COLO668 (cell line): ENCODE measurements at regions not wholly inside any gene's neighbourhood (a gene's known extent, or its start where the extent isn't known, plus 50 kb on each side); places are given as distances from the start of the nearest gene placed in this dataset.

Source experiments
- DNase-seq: peaks from one replicate; lab custom pipeline; 2025; ENCODE audit not compliant: unreplicated experiment; lab: John Stamatoyannopoulos, UW

DNA sequence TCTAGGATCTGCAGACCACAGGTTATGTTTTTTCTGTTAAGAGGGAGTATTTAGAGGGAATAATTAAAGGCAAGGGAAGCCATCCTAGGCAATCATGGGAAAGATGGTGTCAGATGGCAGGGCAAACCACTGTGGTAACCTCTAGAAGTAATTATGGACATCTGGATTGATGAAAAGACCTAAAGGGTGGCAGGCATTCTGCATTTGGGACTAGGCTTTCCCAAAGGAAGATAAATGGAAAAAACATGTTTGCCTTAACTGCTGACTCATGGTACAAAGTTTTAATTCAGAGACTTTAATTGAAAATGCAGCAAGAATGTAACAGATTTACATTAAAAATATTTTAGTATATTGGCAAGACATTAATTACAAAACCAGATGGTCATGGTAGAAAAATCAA is 88.1 kb downstream of the TMEM30B start:
- DNase-seq: no peak

DNA sequence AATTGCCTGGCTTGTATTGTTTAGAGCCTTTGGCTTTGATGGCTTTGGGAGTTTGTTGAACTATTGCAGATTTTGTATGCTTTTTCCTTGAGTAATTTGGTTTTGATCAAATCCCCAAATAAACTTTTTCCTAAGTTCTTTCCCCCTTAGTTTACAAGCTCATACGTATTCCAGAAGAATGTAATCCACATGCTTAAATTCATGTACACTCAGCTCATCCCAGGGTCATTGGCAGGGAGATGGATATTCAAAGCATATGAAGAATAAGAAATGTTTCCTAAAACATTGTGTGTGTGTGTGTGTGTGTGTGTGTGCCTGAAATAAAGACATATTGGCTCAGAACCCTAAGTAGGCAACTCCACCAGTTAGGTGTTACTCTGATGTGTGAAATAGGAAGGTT is 89.4 kb downstream of the TMEM30B start:
- DNase-seq: no peak

DNA sequence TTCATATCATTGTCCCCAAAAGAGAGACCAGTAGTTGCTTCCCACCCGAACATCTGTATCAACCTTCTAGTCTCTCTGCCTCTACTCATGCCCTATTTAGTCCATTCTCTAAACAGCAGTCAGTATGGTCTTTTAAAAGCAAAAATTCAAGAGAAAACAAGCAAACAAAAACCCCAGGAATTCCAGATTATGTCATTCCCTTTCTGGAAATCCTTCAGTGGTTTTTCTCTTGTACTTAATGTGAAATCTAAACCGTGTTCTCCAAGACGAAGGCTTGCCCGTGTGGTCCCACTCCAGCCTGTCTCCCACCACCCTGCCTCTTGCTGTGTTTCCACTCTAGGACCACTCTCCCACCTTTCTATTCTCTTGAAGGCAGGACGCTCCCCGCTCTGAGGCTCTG is 90.8 kb downstream of the TMEM30B start:
- no peak for DNase-seq

DNA sequence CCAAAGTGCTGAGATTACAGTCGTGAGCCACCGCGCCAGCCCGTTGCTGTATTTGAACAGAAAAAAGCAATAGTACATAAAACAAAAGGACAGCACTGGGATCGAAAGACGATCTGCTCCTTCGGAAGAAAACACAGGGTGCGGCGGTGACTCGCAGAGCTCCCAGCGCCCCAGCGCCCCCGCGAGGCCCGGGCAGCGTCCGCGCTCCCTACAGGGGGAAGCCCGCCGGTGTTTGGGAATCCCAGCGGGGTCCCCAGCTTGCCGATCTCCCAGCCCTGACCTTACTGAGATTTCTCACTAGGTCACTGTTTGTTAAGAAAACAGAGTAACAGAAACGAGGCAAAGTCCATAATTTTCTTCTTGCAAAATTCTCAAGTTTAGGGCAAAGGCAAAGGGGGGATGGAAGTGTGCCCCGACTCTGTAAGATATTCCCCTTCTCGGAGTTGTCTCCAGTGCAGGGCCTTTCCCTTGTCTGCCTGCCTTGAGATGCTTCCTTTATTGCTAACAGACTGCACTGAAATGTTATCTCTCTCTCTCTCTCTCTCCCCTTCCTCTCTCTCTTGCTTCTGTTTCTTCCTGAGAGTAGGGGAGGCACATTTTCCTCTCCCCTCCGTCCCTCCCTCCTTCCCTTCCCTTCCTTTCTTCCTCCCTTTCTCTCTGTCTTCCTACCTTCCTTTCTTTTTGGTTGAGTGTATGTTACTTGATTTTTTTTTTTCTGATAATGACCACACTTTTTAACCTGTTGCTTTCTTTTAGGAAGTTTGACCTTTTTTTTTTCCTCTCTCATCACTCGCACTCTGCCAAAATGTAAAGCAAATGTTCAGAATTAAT is 91.9 kb downstream of the TMEM30B start:
- no peak for DNase-seq

DNA sequence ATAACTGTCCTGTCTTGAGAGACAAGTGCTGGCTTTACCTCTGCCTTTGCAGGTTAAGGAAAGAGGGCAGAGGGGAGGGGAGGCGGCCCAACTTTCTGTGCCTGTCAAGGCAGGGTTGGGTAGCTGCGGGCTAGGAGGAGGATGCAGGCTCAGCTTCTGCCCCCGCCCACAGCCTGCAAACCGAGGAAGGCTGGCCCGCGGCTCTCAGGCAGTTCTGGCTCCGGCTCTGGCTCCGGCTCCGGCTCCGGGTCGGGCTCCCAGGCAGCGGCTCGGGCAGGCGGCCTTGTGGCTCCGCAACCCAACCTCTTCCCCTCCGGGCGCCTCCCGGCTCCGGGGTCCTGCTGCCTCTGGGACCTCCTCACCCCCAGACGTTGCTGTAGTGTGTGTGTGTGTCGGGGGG is 92.9 kb downstream of the TMEM30B start:
- no peak for DNase-seq

DNA sequence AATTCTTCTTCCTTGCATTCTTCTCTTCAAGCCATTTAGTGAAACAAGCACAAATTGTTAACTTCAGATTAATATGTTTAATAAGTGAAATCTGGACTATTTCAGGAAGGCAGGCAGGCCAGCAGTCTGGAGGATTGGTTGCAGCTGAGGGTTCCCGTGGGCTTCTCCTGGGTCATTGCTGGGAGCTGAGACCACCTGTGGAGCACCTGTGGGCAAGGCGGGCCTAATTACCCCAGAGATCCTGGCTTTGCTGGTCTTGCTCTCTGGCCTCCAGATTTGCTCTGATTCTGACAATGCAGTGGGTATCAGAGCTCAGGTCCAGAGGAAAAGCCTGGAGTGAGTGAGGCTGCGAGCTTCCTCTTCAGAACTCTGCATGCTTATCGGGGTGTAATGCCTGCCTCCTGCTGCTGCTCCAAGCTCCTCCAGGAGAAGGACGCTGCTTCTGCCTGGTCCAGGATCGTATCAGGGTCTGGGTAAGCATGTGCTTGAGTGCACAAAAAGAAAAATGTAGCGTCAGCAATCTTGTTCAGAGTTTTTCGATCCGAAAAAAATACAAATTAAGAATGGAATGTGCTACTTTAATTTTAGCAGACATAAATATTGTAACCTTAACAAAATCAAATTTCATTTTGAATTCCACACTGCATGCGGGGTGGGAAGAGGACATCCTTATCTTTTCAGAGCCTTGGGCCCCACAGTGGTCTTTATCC is 93.8 kb downstream of the TMEM30B start:
- no peak for DNase-seq

DNA sequence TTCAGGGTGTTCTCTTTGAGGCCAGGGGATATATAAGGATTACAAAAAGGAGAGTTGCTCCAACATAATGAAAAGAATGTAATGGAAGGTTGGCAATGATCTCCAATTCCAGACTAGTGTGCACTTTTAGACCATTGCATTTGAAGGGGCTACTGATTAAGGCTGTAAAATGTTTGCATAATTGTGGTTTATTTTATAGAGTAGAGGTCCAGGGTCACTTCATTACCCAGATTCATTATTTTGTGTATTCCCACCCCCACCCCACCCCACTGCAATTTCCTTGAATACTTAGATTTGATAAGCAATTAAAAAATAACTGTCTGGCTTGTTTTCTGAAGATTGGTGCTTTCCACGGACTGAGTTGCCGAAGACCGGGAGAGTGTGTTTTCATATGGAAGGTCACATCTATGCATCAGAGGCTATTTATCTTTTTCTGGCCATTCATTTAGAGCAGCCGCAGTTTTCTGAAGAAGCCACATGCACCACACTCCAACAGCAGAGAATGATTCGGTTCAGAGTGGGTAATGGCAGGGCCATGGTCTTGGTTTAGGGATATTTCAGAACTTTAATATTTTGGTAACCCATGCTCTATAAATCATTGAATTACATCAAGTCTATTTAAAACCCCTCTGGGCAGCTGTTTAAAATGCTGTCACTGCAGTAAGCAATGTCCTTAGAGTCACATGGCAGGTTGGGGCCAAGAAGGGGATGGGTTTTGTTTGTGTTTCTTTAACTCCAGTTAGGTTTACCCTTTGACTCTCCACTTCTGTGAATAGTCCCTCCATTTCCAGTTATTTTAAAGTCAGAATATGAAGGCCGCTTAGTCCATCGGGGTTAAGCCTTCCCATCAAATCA is 94.6 kb downstream of the TMEM30B start:
- DNase-seq: no peak

DNA sequence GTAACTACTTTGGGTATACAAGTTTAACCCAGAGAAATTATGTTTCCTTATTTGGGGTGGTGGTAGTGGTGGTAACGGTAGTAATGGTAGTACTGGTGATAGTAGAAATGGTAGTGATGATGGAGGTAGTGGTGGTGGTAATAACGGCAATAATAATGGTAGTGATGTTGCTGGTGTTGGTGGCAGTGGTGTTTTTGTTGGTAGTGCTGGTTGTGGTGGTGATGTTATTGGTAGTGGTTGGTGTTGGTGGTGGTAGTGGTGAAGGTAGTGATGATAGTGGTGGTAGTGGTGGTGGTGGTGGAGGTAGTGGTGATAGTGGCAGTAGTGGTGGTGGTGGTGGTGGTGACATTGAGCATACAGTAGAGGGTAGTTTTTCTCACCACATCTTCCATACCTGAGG is 95.6 kb downstream of the TMEM30B start:
- no peak for DNase-seq

DNA sequence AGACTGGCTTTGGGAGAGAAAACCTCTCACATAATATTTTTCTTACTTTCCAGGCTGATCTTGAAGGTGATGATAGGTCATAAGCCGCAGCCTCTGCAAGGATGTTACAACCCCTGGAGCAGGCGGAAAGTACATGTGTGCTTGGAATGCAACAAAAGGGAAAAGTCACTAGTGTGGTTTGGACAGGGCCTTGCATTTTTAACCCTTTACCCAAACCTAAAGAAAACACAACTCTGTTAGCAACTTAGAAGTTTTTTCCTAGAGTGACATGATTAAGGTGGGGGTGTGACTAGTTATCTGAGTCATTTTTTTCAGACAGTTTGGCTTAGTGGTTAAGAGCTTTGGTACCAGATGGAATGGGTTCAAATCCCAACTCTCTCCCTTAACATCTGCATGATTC is 97.0 kb downstream of the TMEM30B start:
- DNase-seq: no peak

DNA sequence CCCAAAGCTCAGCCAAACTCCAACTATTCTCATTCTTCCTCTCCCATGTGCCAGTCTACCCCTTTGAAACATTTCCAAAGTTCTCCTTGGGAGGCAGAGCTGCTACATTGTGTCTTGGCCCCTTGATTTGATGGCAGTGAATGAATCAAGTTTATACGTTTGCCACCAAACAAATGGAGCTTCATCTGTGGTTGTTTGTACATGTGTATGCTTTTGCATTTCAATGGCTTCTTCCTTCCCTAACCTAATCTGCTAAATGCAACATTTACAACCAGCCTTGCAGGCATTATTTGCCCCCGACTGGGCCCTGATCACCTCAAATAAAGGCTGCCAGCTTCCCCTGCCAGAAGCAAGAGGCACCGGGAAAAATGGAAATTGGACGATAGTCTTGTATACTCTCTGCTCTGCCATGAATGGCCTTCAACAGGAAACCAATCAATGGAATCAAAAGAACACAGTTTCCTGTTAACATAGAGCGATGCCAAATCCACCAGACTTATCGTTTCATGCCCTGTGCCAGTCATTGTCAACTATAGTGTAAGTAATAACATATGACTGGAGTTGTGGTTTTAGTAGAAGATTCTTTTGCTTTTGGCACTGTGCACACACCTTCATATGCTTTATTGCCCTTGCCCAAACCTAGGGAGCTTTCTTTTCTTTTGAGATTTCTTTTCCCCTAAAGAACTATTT is 97.8 kb downstream of the TMEM30B start:
- DNase-seq: no peak

DNA sequence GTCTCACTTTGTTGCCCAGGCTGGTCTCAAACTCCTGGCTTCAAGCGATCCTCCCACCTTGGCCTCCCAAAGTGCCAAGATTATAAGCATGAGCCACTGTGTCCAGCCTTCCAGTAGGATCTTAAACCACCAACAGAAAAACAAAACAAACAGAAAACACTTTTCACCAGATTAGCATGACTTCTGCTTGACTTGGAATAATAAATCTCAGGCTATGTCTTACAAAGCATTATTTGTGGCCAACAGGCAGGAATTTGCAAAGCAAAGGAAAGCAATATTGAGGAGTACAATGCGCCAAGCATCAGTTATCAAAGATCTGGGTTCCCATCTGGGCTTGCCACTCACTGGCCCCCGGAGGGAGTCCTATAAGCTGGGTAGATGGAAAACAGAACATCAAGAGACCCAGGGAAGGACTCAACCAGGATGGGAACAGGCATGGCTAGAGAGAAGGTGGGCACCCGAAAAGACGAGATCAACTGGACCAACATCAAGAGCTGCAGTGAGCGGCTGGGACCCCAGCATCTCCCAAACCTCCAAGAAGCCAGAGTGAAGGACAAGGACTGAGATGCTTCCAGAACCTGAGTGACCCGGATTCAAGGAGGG is 101.2 kb downstream of the TMEM30B start:
- DNase-seq: no peak

DNA sequence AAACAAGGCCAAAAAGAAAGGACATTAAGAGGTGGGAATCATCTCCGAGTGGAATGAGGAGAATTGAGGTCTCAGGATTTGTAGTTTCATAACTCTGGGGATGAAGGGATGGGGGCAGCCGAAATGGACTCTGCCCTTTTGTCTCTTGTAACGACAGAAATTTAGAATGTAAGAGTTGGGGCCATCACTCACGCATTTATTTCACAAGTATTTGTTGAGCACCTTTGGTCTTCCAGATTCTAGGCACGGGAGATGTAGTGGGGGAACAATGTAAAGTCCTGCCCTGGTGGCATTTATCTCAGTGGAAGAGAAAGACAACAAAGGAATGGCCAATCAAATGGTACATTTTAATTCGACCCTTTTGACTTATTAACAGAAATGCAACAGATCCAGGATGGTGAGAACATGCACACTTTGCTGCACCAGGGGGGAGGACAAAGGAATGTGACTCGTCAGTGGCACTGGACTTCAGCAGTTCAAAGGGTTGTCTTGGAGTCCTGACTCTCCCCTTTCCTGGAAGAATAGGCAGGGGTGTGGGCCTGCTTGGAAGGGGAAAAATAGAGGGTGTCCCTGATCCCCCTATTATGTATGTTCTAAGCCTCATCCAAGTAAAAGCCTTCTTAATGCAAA is 102.0 kb downstream of the TMEM30B start:
- no peak for DNase-seq

DNA sequence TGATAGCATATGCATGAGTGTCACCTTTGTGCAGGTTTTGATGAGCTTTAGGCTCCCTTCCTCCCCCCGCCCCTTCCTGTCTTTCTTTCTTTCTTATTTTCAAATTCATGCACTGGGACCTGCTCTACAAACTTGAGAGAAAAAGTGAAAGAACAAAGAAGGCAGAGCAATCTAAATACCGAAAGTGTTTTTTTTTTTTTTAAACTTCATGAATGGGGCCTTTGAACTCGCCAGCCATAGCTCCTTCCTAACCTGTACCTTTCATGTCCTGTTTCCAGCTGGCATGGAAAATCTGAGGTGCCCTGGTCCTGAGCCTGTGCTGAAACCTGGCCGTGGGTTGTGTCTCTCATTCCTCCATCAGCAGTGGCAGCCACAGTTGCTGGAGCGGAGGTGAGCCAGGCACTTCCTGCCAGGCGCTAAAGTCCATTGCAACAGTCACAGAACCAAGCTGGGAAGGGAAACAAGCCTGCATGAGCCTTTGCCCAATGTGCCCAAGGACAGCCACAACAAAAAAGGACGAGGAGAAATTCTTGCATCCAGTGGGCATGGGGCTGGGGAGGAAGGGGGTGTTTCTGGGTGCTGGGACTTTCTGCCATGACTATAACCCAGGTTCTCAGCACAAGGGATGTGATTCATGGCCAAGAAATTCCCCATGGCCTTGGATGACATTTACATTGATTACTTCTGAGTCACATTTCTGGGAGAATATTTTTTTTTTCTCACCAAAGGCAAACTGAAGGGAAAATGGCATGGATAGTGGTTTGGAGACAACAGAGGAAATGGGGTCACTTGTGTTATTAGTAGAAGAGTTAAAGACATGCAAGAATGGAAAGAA is 102.7 kb downstream of the TMEM30B start:
- no peak for DNase-seq

DNA sequence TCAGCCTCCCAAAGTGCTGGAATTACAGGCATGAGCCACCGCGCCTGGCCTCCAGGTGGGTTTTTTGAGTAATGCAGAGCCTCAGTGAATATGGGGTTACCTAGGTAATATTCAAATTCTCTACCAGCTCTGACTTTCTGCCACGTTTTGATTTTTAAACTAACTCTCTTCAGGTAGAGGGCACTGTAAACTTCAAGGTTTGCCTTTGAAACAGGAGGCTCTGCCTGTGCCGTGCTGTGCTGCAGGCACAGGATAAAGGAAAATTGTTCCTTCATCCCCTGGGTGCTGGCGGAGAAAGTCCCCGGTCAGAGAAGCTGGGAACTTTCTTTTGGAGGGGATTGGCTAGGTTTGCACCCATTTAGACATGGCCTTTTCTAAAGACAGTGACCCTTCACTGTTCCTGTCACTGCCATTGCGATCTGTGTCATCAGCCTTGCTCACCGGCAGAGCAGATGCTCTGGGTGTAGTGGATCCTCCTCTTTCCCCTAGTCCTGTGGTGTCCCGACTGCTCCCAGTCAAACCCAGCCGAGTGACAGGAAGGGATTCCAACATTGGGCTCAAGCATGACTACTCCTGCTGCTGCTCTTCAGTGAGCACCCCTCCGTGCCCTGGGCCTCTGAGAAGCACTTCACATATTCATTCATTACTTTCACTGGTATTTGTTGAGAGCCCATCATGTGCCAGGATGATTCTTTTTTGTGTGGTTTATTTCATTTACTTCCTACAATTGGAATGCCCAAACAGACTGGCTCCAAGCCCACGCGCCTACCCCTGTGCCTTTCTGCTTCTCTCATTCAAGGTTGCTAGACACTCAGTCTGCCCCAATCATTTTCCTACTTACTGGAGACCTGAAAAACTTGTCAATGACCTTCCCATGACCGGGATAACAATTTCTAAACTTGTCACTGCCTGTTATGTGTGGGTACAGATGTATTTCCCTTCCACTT is 103.6 kb downstream of the TMEM30B start:
- DNase-seq: no peak

DNA sequence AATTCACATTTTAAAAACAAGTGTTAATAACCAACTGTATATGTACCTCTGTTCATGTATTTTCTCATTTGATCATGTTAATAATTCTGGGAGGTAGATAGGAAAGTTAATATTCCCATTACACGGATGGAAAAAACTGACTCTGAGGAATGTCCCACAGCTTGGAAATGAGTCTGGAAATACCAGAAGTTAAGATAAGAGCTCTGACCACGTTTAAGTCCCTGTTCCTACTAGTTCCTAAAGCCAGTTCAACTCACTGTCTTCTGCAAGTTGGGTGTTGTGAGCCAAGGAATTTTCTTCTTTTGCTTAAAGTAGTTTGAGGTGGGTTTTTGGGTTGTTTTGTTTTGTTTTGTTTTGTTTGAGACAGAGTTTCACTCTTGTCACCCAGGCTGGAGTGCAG is 104.5 kb downstream of the TMEM30B start:
- no peak for DNase-seq

DNA sequence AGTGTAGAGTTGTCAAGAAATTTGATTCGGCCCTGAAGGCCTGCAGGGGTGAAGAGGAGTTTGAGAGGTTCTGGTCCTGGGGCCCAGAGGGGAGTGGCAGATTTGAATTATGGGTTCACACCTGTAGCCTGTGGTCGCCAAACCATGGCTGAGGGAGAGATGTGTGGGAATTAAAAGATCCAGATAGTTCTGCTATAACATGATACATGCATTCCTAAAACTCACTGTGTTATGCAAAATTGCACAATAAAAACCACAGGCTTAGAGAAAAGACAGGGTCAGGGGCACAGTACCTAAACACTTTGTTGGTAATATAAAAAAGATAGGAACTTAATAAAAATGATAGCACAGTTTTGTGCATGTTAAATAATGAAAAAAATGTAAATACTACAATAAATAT is 106.2 kb downstream of the TMEM30B start:
- DNase-seq: no peak

DNA sequence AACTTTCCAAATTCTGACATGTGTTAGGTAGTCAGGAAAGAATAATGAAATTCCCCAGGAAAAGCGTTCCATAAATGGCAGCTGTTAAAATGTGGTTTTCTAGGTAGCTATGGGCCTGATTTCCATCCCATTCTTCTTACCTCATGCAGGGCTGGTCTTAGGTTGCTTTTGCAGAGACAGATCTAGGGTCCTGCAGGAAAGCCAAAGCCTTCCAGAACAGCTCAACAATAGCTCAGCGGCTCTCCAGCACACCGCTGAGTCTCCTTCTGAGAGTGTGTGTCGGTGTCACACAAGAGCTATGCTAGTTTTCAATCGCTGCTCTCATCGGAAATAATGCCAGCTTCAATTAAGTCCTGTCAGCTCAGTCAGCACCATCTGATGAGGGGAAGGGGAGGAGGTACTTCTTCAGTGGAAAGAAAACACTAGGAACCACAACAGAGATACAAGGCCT is 106.7 kb downstream of the TMEM30B start:
- no peak for DNase-seq

DNA sequence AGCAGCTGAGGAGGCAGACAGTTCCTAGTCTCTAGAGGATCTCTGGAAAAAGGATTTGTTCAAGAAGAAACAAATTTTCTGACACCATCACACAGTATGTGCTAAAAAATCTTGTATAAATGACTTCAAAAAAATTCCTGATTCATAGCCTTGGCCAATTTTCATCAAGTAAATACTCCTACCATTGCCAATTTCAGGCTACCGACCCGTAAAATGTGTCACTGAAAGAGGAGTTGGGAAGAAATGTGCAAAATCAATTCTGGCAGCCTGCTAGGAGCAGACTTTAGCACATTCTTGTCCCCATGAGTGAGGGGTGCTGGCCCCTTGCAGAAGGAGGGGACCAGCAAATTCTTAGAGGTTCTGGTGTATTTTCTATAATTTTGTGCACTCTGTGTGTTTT is 109.4 kb downstream of the TMEM30B start:
- DNase-seq: no peak
